CD1c-positive myeloid dendritic cell (primary cell): ENCODE measurements at regions not wholly inside any gene's neighbourhood (a gene's known extent, or its start where the extent isn't known, plus 50 kb on each side); places are given as distances from the start of the nearest gene placed in this dataset.
"Not testable (repeated sequence)": the region's sequence is repeated elsewhere in the genome, so short reads cannot be mapped to it uniquely, and the experiment has no call there.

Experiments
- DNase-seq: peaks from one replicate; pipeline ENCODE4 v3.0.0-alpha.2; 2016; ENCODE audit errors: extremely low spot score

GRCh38 chr16:51543971-51544370 lies 392.9 kb upstream of the SALL1 start:
- DNase-seq, result no peak

GRCh38 chr16:51542981-51543815 lies 392.1 kb upstream of the SALL1 start:
- DNase-seq, result no peak

- DNase-seq, result no peak
Observed at GRCh38 chr16:51540259-51540658, 389.2 kb upstream of the SALL1 start.

GRCh38 chr16:51538707-51539498 lies 387.8 kb upstream of the SALL1 start:
- no peak for DNase-seq

GRCh38 chr16:51535591-51535990 lies 384.5 kb upstream of the SALL1 start:
- no peak for DNase-seq

- no peak for DNase-seq
Observed at GRCh38 chr16:51532551-51532950, 381.5 kb upstream of the SALL1 start.

GRCh38 chr16:51531271-51531670 lies 380.2 kb upstream of the SALL1 start:
- no peak for DNase-seq

- DNase-seq, result no peak
Observed at GRCh38 chr16:51527349-51527748, 376.3 kb upstream of the SALL1 start.

- DNase-seq, result no peak
Observed at GRCh38 chr16:51526621-51527020, 375.6 kb upstream of the SALL1 start.

- no peak for DNase-seq
Observed at GRCh38 chr16:51524555-51525373, 373.7 kb upstream of the SALL1 start.

GRCh38 chr16:51524070-51524469 lies 373.0 kb upstream of the SALL1 start:
- DNase-seq, result no peak

GRCh38 chr16:51523400-51523799 lies 372.3 kb upstream of the SALL1 start:
- no peak for DNase-seq

- DNase-seq, result no peak
Observed at GRCh38 chr16:51522902-51523301, 371.8 kb upstream of the SALL1 start.

- DNase-seq, result not testable (repeated sequence)
Observed at GRCh38 chr16:51516960-51517359, 365.9 kb upstream of the SALL1 start.

- DNase-seq, result no peak
Observed at GRCh38 chr16:51510416-51510815, 359.3 kb upstream of the SALL1 start.

- no peak for DNase-seq
Observed at GRCh38 chr16:51509336-51509735, 358.3 kb upstream of the SALL1 start.

- no peak for DNase-seq
Observed at GRCh38 chr16:51508490-51509212, 357.6 kb upstream of the SALL1 start.

- DNase-seq, result no peak
Observed at GRCh38 chr16:51507286-51507685, 356.2 kb upstream of the SALL1 start.

- DNase-seq, result no peak
Observed at GRCh38 chr16:51500306-51500705, 349.2 kb upstream of the SALL1 start.

- no peak for DNase-seq
Observed at GRCh38 chr16:51497541-51498211, 346.6 kb upstream of the SALL1 start.

- no peak for DNase-seq
Observed at GRCh38 chr16:51490866-51491265, 339.8 kb upstream of the SALL1 start.
